GM23338 (cell line): ENCODE measurements at regions not wholly inside any gene's neighbourhood (a gene's known extent, or its start where the extent isn't known, plus 50 kb on each side); places are given as distances from the start of the nearest gene placed in this dataset.

Experiments
- ATAC-seq: fragments of 200-7000 bp; cut with Tn5 transposase; 3 replicates; pipeline ENCODE4 v1.9.1; 2020
- DNase-seq: peaks from one replicate; pipeline ENCODE4 v3.0.0-alpha.2; 2015; ENCODE audit warnings: low spot score
- H2AFZ ChIP-seq: fragments of 200-600 bp; sonication (generic); 2 replicates; pipeline ENCODE4 v1.8.0; 2016; ENCODE audit warnings: antibody characterized with exemption, mild to moderate bottlenecking, moderate library complexity
- H3F3A ChIP-seq: fragments of 200-600 bp; sonication (generic); replicated peaks from 2 replicates; pipeline ENCODE4 v1.8.0; 2017; ENCODE audit warnings: antibody characterized with exemption, mixed run types, low read depth
- H3K27ac ChIP-seq: fragments of 200-600 bp; sonication (generic); 2 replicates; pipeline ENCODE4 v1.6.1; 2016; ENCODE audit warnings: low read depth
- H3K27me3 ChIP-seq: fragments of 200-600 bp; sonication (generic); 2 replicates; pipeline ENCODE4 v1.8.0; 2016; ENCODE audit warnings: mild to moderate bottlenecking, mixed run types, moderate library complexity; ENCODE audit not compliant: insufficient read depth
- H3K36me3 ChIP-seq: fragments of 200-600 bp; sonication (generic); 2 replicates; pipeline ENCODE4 v1.8.0; 2016; ENCODE audit warnings: mild to moderate bottlenecking; ENCODE audit not compliant: insufficient read depth
- H3K4me1 ChIP-seq: fragments of 200-600 bp; sonication (generic); 2 replicates; pipeline ENCODE4 v1.8.0; 2016; ENCODE audit warnings: mild to moderate bottlenecking, moderate library complexity; ENCODE audit not compliant: insufficient read depth
- H3K4me2 ChIP-seq: fragments of 200-600 bp; sonication (generic); 2 replicates; pipeline ENCODE4 v1.7.1; 2017; ENCODE audit warnings: mixed run types
- H3K4me3 ChIP-seq: fragments of 200-600 bp; sonication (generic); 2 replicates; pipeline ENCODE4 v1.6.1; 2016; ENCODE audit warnings: mixed run types
- H3K79me2 ChIP-seq: fragments of 200-600 bp; sonication (generic); replicated peaks from 2 replicates; pipeline ENCODE4 v1.8.0; 2017; ENCODE audit warnings: mild to moderate bottlenecking; ENCODE audit not compliant: insufficient read depth
- H3K9me2 ChIP-seq: fragments of 200-600 bp; sonication (generic); 2 replicates; pipeline ENCODE4 v1.8.0; 2017; ENCODE audit not compliant: insufficient read depth
- H4K20me1 ChIP-seq: fragments of 200-600 bp; sonication (generic); replicated peaks from 2 replicates; pipeline ENCODE4 v1.8.0; 2017; ENCODE audit warnings: mild to moderate bottlenecking; ENCODE audit not compliant: insufficient read depth
- H3K27ac Mint-ChIP-seq: 2 replicates; pipeline ENCODE4 v1.8.0; 2020; ENCODE audit warnings: inconsistent platforms, mild to moderate bottlenecking, moderate library complexity, mixed read lengths
- H3K27me3 Mint-ChIP-seq: 3 replicates; pipeline ENCODE4 v1.8.0; 2022; ENCODE audit warnings: low read depth, mild to moderate bottlenecking, moderate library complexity, mixed read lengths, inconsistent platforms; ENCODE audit not compliant: insufficient read depth, poor library complexity
- H3K36me3 Mint-ChIP-seq: 3 replicates; pipeline ENCODE4 v1.8.0; 2021; ENCODE audit warnings: low read depth, mild to moderate bottlenecking, inconsistent platforms, moderate library complexity, mixed read lengths
- H3K4me1 Mint-ChIP-seq: 3 replicates; pipeline ENCODE4 v1.8.0; 2020; ENCODE audit warnings: mild to moderate bottlenecking, inconsistent platforms, mixed read lengths
- H3K4me3 Mint-ChIP-seq: 3 replicates; pipeline ENCODE4 v1.8.0; 2021; ENCODE audit warnings: moderate library complexity, mild to moderate bottlenecking, inconsistent platforms, mixed read lengths
- H3K9me3 Mint-ChIP-seq: 3 replicates; pipeline ENCODE4 v1.8.0; 2020; ENCODE audit warnings: moderate library complexity, mild to moderate bottlenecking, inconsistent platforms, mixed read lengths
- CREB1 ChIP-seq: fragments of 250-450 bp; sonication (Bioruptor Pico); IDR thresholded peaks from 2 replicates; pipeline ENCODE4 v1.5.0; 2020; ENCODE audit warnings: low read depth, mild to moderate bottlenecking, moderate library complexity
- EZH2 ChIP-seq: fragments of 200-600 bp; sonication (generic); IDR thresholded peaks from one replicate; pipeline ENCODE4 v1.8.0; 2017; ENCODE audit warnings: antibody characterized with exemption, mild to moderate bottlenecking, low read depth; ENCODE audit not compliant: unreplicated experiment
- EZH2phosphoT487 ChIP-seq: fragments of 200-600 bp; sonication (generic); IDR thresholded peaks from one replicate; pipeline ENCODE4 v1.8.1; 2018; ENCODE audit warnings: antibody characterized with exemption; ENCODE audit not compliant: unreplicated experiment
- JUNB ChIP-seq: IDR thresholded peaks from one replicate; pipeline ENCODE4 v1.6.1; 2016; ENCODE audit warnings: antibody characterized with exemption; ENCODE audit not compliant: unreplicated experiment
- NANOG ChIP-seq: IDR thresholded peaks from 2 replicates; pipeline ENCODE4 v1.6.1; 2016; ENCODE audit warnings: antibody characterized with exemption, borderline replicate concordance
- POLR2AphosphoS5 ChIP-seq: IDR thresholded peaks from 2 replicates; pipeline ENCODE4 v1.6.1; 2016; ENCODE audit warnings: antibody characterized with exemption, low read depth
- STAT1 ChIP-seq: IDR thresholded peaks from one replicate; pipeline ENCODE4 v1.6.1; 2016; ENCODE audit warnings: antibody characterized with exemption; ENCODE audit not compliant: unreplicated experiment
- ZNF114 ChIP-seq: fragments of 250-450 bp; sonication (Bioruptor Pico); IDR thresholded peaks from 2 replicates; pipeline ENCODE4 v1.5.0; 2020; ENCODE audit warnings: mild to moderate bottlenecking, moderate library complexity
- ZNF331 ChIP-seq: fragments of 250-450 bp; sonication (Bioruptor Pico); IDR thresholded peaks from 2 replicates; pipeline ENCODE4 v1.5.0; 2020; ENCODE audit warnings: low read depth, mild to moderate bottlenecking, moderate library complexity
- TF ChIP-seq, protein P1 (sequence below), 2 experiments: fragments of 200-600 bp in 1 of 2; sonication (generic) in 1 of 2; conservative IDR thresholded peaks; 2 replicates each; pipeline versions ENCODE4 v1.5.1 to v1.6.1; 2016 to 2017; ENCODE audit warnings: antibody characterized with exemption in 2 of 2, low read depth in 2 of 2, mild to moderate bottlenecking in 2 of 2, moderate library complexity in 1 of 2
- TF ChIP-seq, protein P2 (sequence below): IDR thresholded peaks from 2 replicates; pipeline ENCODE4 v1.6.1; 2016; ENCODE audit warnings: antibody characterized with exemption
- TF ChIP-seq, protein P3 (sequence below): IDR thresholded peaks from one replicate; pipeline ENCODE4 v1.6.1; 2018; ENCODE audit warnings: antibody characterized with exemption; ENCODE audit not compliant: unreplicated experiment
- TF ChIP-seq, protein P4 (sequence below): fragments of 250-450 bp; sonication (Bioruptor Pico); IDR thresholded peaks from 2 replicates; pipeline ENCODE4 v1.5.0; 2020; ENCODE audit warnings: mild to moderate bottlenecking, moderate library complexity

DNA sequence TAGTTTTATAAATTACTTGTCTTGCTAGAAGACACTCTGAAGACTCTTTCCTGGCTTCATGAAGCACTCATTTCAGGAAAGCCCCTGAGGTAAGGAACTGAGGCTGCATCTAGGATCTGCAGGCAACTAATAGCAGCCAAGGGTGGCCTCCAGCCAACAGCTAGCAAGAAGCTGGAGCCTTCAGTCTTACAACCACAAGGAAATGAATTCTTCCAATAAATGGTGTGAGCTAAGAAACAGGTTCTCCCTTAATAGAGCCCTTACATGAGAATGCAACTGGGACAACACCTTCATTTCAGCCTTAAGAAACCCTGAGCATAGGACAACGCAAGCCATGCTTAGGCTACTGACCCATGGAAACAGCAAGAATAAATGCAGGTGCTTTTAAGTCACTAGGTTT, 254.6 kb upstream of the RBBP8 start:
- H3K36me3 Mint-ChIP-seq, result no peaks in the 10 kb centered on the region
- Histone ChIP-seq H3K79me2 (no peaks in the 10 kb centered on the region), H3K27ac (no peak overlapping the region), H4K20me1 (no peaks in the 10 kb centered on the region), H3K4me2 (no peak overlapping the region), H3K36me3 (no peaks in the 10 kb centered on the region), H3K4me3 (no peak overlapping the region), H3K4me1 (no peaks in the 10 kb centered on the region), H3K27me3 (no peaks in the 10 kb centered on the region), H3F3A (no peaks in the 10 kb centered on the region), H2AFZ (no peak overlapping the region), H3K9me2 (0 out of 2 replicates have a peak, but pooled peaks cover 4% of the 10 kb centered on the region)
- H3K4me3 Mint-ChIP-seq, result no peak overlapping the region
- no peaks in the 10 kb centered on the region for H3K9me3 Mint-ChIP-seq
- DNase-seq, result no peak
- no peaks in the 10 kb centered on the region for H3K4me1 Mint-ChIP-seq
- no peak for ATAC-seq
- TF ChIP-seq JUNB (no peak), NANOG (no peak), EZH2 (no peak), POLR2AphosphoS5 (no peak), ZNF114 (CRISPR knock-in tag) (no peak), ZNF331 (CRISPR knock-in tag) (no peak), EZH2phosphoT487 (no peak), STAT1 (no peak), CREB1 (CRISPR knock-in tag) (no peak)
- TF ChIP-seq, protein P1, sequence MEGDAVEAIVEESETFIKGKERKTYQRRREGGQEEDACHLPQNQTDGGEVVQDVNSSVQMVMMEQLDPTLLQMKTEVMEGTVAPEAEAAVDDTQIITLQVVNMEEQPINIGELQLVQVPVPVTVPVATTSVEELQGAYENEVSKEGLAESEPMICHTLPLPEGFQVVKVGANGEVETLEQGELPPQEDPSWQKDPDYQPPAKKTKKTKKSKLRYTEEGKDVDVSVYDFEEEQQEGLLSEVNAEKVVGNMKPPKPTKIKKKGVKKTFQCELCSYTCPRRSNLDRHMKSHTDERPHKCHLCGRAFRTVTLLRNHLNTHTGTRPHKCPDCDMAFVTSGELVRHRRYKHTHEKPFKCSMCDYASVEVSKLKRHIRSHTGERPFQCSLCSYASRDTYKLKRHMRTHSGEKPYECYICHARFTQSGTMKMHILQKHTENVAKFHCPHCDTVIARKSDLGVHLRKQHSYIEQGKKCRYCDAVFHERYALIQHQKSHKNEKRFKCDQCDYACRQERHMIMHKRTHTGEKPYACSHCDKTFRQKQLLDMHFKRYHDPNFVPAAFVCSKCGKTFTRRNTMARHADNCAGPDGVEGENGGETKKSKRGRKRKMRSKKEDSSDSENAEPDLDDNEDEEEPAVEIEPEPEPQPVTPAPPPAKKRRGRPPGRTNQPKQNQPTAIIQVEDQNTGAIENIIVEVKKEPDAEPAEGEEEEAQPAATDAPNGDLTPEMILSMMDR (conservative IDR thresholded peaks at IDR 0.05; ENCODE audit: low read depth in 2 of 2), result no peak
- TF ChIP-seq, protein P2, sequence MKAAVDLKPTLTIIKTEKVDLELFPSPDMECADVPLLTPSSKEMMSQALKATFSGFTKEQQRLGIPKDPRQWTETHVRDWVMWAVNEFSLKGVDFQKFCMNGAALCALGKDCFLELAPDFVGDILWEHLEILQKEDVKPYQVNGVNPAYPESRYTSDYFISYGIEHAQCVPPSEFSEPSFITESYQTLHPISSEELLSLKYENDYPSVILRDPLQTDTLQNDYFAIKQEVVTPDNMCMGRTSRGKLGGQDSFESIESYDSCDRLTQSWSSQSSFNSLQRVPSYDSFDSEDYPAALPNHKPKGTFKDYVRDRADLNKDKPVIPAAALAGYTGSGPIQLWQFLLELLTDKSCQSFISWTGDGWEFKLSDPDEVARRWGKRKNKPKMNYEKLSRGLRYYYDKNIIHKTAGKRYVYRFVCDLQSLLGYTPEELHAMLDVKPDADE, result no peak
- TF ChIP-seq, protein P3, sequence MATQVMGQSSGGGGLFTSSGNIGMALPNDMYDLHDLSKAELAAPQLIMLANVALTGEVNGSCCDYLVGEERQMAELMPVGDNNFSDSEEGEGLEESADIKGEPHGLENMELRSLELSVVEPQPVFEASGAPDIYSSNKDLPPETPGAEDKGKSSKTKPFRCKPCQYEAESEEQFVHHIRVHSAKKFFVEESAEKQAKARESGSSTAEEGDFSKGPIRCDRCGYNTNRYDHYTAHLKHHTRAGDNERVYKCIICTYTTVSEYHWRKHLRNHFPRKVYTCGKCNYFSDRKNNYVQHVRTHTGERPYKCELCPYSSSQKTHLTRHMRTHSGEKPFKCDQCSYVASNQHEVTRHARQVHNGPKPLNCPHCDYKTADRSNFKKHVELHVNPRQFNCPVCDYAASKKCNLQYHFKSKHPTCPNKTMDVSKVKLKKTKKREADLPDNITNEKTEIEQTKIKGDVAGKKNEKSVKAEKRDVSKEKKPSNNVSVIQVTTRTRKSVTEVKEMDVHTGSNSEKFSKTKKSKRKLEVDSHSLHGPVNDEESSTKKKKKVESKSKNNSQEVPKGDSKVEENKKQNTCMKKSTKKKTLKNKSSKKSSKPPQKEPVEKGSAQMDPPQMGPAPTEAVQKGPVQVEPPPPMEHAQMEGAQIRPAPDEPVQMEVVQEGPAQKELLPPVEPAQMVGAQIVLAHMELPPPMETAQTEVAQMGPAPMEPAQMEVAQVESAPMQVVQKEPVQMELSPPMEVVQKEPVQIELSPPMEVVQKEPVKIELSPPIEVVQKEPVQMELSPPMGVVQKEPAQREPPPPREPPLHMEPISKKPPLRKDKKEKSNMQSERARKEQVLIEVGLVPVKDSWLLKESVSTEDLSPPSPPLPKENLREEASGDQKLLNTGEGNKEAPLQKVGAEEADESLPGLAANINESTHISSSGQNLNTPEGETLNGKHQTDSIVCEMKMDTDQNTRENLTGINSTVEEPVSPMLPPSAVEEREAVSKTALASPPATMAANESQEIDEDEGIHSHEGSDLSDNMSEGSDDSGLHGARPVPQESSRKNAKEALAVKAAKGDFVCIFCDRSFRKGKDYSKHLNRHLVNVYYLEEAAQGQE, result no peak
- TF ChIP-seq, protein P4, sequence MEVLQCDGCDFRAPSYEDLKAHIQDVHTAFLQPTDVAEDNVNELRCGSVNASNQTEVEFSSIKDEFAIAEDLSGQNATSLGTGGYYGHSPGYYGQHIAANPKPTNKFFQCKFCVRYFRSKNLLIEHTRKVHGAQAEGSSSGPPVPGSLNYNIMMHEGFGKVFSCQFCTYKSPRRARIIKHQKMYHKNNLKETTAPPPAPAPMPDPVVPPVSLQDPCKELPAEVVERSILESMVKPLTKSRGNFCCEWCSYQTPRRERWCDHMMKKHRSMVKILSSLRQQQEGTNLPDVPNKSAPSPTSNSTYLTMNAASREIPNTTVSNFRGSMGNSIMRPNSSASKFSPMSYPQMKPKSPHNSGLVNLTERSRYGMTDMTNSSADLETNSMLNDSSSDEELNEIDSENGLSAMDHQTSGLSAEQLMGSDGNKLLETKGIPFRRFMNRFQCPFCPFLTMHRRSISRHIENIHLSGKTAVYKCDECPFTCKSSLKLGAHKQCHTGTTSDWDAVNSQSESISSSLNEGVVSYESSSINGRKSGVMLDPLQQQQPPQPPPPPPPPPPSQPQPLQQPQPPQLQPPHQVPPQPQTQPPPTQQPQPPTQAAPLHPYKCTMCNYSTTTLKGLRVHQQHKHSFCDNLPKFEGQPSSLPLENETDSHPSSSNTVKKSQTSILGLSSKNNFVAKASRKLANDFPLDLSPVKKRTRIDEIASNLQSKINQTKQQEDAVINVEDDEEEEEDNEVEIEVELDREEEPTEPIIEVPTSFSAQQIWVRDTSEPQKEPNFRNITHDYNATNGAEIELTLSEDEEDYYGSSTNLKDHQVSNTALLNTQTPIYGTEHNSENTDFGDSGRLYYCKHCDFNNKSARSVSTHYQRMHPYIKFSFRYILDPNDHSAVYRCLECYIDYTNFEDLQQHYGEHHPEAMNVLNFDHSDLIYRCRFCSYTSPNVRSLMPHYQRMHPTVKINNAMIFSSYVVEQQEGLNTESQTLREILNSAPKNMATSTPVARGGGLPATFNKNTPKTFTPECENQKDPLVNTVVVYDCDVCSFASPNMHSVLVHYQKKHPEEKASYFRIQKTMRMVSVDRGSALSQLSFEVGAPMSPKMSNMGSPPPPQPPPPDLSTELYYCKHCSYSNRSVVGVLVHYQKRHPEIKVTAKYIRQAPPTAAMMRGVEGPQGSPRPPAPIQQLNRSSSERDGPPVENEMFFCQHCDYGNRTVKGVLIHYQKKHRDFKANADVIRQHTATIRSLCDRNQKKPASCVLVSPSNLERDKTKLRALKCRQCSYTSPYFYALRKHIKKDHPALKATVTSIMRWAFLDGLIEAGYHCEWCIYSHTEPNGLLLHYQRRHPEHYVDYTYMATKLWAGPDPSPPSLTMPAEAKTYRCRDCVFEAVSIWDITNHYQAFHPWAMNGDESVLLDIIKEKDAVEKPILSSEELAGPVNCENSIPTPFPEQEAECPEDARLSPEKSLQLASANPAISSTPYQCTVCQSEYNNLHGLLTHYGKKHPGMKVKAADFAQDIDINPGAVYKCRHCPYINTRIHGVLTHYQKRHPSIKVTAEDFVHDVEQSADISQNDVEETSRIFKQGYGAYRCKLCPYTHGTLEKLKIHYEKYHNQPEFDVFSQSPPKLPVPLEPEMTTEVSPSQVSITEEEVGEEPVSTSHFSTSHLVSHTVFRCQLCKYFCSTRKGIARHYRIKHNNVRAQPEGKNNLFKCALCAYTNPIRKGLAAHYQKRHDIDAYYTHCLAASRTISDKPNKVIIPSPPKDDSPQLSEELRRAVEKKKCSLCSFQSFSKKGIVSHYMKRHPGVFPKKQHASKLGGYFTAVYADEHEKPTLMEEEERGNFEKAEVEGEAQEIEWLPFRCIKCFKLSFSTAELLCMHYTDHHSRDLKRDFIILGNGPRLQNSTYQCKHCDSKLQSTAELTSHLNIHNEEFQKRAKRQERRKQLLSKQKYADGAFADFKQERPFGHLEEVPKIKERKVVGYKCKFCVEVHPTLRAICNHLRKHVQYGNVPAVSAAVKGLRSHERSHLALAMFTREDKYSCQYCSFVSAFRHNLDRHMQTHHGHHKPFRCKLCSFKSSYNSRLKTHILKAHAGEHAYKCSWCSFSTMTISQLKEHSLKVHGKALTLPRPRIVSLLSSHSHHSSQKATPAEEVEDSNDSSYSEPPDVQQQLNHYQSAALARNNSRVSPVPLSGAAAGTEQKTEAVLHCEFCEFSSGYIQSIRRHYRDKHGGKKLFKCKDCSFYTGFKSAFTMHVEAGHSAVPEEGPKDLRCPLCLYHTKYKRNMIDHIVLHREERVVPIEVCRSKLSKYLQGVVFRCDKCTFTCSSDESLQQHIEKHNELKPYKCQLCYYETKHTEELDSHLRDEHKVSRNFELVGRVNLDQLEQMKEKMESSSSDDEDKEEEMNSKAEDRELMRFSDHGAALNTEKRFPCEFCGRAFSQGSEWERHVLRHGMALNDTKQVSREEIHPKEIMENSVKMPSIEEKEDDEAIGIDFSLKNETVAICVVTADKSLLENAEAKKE, result no peak
- no peak overlapping the region for H3K27ac Mint-ChIP-seq
- peaks cover 4% of the 10 kb centered on the region for H3K27me3 Mint-ChIP-seq
